ENCODE measurements at regions not wholly inside any gene's neighbourhood (a gene's known extent, or its start where the extent isn't known, plus 50 kb on each side); places are given as distances from the start of the nearest gene placed in this dataset.

DNA sequence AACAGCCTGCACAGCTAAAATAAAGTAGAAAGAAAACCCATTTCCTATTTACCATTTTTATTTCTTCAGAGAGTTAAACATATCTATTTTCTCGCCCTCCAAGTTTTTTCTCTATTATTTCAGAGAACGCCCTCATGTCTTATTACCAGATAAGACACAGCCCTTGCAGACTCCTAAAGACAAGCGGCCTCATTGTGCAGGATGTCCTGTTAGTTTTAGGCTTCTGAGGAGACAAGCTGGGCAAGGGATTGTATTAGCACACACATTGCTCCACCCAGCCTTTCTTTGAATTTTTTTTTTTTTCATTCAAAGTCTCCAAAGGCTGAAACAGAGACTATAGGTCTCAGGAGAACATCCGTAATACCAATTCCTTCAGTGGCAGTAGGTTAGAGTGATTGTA is 101.8 kb upstream of the UBL3 start:
- no peak overlapping the region for H3K4me3 ChIP-seq (ENCODE audit: low read depth, low read length)
- TF ChIP-seq, protein P1, sequence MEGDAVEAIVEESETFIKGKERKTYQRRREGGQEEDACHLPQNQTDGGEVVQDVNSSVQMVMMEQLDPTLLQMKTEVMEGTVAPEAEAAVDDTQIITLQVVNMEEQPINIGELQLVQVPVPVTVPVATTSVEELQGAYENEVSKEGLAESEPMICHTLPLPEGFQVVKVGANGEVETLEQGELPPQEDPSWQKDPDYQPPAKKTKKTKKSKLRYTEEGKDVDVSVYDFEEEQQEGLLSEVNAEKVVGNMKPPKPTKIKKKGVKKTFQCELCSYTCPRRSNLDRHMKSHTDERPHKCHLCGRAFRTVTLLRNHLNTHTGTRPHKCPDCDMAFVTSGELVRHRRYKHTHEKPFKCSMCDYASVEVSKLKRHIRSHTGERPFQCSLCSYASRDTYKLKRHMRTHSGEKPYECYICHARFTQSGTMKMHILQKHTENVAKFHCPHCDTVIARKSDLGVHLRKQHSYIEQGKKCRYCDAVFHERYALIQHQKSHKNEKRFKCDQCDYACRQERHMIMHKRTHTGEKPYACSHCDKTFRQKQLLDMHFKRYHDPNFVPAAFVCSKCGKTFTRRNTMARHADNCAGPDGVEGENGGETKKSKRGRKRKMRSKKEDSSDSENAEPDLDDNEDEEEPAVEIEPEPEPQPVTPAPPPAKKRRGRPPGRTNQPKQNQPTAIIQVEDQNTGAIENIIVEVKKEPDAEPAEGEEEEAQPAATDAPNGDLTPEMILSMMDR (IDR thresholded peaks at IDR 0.05; ENCODE audit: low read depth, low read length, missing control alignments): no peak
- DNase-seq (ENCODE audit: low read depth): no peak
- in situ Hi-C loops (cut with HindIII; ENCODE audit: low sequenced_read_pairs): no loop called here

DNA sequence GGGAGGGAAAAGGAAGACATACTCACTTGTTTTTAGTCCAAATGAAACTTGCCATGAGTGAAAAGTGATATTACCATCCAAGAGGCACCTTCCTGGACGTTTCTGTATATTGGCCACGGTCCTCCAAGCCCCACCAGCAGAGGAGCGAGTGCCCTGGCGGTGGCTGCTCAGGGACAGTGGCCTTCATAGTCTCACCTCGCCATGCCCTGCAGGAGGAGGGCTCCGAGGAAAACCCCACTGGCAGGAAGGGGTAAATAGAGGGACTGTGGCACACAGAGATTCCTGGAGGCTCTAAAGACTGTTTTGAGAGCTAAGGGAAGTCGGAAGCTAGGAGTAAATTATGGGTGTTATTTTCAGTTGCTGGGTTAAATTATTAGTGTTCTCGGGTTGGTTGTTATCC is 98.4 kb upstream of the UBL3 start:
- TF ChIP-seq, protein P1 (IDR thresholded peaks at IDR 0.05; ENCODE audit: low read depth, low read length, missing control alignments): no peak
- in situ Hi-C loops (cut with HindIII; ENCODE audit: low sequenced_read_pairs): no loop called here
- no peak for DNase-seq (ENCODE audit: low read depth)
- no peak overlapping the region for H3K4me3 ChIP-seq (ENCODE audit: low read depth, low read length)

DNA sequence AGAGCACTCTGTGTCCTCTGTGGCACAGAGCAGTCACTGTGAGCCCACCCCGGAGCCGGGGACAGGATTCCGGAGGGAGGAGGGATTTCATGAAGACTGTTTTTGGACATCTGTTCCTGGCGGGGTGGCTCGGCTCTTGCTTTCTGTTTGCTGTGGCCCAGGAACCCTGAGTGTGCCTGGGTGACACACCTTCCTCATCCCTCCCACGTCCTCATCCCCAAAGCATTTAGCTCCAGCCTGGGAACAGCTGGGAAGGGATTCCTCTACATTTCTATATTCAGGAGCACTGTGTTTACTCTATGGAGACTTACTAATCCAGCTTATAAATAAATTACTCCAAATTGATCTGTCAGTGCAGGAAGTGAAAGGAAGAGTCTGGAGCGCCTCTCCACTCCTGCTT is 97.8 kb upstream of the UBL3 start:
- TF ChIP-seq, protein P1 (IDR thresholded peaks at IDR 0.05; ENCODE audit: low read depth, low read length, missing control alignments): no peak
- in situ Hi-C loops (cut with HindIII; ENCODE audit: low sequenced_read_pairs): no loop called here
- H3K4me3 ChIP-seq (ENCODE audit: low read depth, low read length): no peak overlapping the region
- no peak for DNase-seq (ENCODE audit: low read depth)

DNA sequence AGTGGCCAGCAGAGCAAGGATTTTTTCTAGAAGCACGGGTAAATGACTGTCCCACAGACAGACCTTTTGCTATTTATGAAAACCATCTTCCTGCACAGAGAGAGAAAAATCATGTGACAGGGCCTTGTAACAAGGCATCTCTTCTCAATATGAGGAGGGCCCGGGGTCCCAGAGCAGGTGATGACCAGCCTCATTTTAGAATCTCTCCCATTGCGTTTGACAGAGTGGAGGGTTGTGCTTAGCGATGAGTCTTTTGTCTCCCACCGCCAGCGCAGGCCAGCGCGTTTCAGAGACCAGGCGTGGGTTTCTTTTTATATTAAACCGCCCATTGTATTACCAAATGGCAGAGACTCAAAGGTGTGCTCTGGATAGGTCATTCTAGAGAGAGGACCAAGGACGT is 97.4 kb upstream of the UBL3 start:
- no peak overlapping the region for H3K4me3 ChIP-seq (ENCODE audit: low read depth, low read length)
- DNase-seq (ENCODE audit: low read depth): no peak
- in situ Hi-C loops (cut with HindIII; ENCODE audit: low sequenced_read_pairs): no loop called here
- TF ChIP-seq, protein P1 (IDR thresholded peaks at IDR 0.05; ENCODE audit: low read depth, low read length, missing control alignments): no peak

DNA sequence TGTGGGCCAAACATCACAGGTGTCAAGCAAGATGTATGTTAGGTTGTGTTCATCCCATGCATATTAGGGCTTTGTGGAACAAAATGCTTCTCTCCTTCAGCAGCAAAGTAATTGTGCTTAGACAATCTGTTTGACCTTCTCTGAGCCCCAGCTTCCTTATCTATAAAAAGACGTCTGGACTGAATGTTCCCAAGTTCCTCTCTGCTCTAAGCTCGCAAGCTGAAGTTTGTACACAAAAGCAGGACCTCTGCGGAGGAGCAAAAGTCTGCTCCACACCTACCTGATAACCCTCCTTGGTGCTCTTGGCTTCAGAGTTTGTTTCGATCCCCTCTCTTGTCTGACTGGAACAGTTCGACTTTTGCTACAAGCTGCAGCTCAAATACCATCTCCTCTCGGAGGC is 95.7 kb upstream of the UBL3 start:
- in situ Hi-C loops (cut with HindIII; ENCODE audit: low sequenced_read_pairs): no loop called here
- no peak overlapping the region for H3K4me3 ChIP-seq (ENCODE audit: low read depth, low read length)
- TF ChIP-seq, protein P1 (IDR thresholded peaks at IDR 0.05; ENCODE audit: low read depth, low read length, missing control alignments): no peak
- no peak for DNase-seq (ENCODE audit: low read depth)

DNA sequence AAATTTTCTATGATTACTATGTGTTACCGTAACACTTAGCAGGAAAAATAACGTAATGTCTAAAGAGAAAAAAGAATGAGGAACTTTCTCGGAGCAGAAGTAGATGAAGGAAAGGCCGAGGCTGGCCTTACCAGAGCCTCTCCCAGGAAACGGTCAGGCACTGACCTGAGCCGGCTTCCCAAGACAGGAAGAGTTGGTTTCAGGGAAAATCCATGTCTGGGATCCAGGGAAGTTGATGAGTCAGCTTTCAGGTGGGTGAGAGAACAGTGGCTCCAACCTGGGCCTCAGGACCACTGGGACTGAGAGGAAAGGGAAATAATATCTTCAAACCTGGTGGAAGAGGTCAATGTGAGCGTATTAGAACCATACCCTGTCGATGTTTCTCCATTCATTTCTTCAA is 93.3 kb upstream of the UBL3 start:
- no peak for DNase-seq (ENCODE audit: low read depth)
- TF ChIP-seq, protein P1 (IDR thresholded peaks at IDR 0.05; ENCODE audit: low read depth, low read length, missing control alignments): no peak
- H3K4me3 ChIP-seq (ENCODE audit: low read depth, low read length): no peak overlapping the region
- in situ Hi-C loops (cut with HindIII; ENCODE audit: low sequenced_read_pairs): no loop called here

DNA sequence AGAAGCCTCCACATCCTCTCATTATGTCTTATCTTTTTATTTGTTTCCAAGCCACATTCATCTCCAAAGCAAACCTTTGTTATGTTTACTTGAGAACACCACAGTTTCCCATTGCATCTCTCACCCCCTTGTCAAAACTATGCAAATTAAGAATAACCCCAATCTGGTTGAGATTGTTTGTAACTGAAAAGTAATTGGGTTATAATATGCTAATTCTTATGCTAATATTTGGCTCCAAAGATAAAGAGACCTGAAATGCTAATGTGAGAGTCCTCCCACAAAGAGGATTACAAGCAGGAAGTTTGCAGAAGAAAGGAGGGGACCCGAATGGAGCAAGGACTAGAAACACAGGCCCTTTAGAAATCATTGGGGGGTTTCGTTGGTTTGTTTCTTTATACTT is 92.9 kb upstream of the UBL3 start:
- TF ChIP-seq, protein P1 (IDR thresholded peaks at IDR 0.05; ENCODE audit: low read depth, low read length, missing control alignments): no peak
- no peak for DNase-seq (ENCODE audit: low read depth)
- in situ Hi-C loops (cut with HindIII; ENCODE audit: low sequenced_read_pairs): no loop called here
- H3K4me3 ChIP-seq (ENCODE audit: low read depth, low read length): no peak overlapping the region
